ENCODE measurements at regions not wholly inside any gene's neighbourhood (a gene's known extent, or its start where the extent isn't known, plus 50 kb on each side); places are given as distances from the start of the nearest gene placed in this dataset.

- no peak for DNase-seq (ENCODE audit: extremely low read depth in 1 of 2, low read depth in 1 of 2)
Measured at GRCh38 chr14:41973178-41973577, 366.5 kb downstream of the LRFN5 start.

GRCh38 chr14:41972531-41972930 lies 365.9 kb downstream of the LRFN5 start:
- no peak for DNase-seq (ENCODE audit: extremely low read depth in 1 of 2, low read depth in 1 of 2)

GRCh38 chr14:41960281-41960680 lies 353.6 kb downstream of the LRFN5 start:
- DNase-seq (ENCODE audit: extremely low read depth in 1 of 2, low read depth in 1 of 2): no peak

- DNase-seq (ENCODE audit: extremely low read depth in 1 of 2, low read depth in 1 of 2): no peak
Measured at GRCh38 chr14:41957459-41957858, 350.8 kb downstream of the LRFN5 start.
